HT1080 (cell line): ENCODE measurements at regions not wholly inside any gene's neighbourhood (a gene's known extent, or its start where the extent isn't known, plus 50 kb on each side); places are given as distances from the start of the nearest gene placed in this dataset.

ENCODE experiments used
- DNase-seq: peaks from one replicate; pipeline ENCODE4 v3.0.0-alpha.2; 2015; ENCODE audit warnings: low read depth

DNA sequence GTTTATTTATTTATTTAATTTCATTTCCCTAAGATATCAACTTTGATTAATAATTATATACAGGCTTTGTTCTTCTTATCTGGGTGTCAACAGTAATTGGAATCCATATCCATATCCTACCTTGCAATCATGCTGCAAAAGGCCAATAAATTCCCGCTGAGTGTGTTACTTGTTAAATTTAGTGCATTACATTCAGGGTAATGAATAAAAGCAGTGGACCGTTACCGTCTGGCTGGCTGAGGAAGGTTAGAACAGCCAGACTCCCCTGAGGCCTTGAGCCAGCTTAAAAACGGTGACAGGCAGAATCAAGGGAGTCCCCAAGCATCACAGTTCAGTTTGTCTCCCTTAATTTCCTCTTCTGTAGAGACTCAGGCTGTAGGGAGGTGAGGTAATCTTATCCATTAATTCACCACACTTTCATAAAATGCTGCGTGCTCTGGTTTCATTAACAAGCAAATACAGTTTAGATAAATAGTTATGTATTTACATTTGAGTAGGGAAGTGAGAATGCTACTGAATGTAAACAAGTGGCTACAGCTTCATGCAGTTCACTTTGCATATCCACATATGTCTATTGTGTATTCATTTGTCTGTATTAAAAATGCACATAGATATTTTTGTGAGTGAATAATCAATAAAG lies 888.2 kb upstream of the CXADR start:
- DNase-seq = no peak

- no peak for DNase-seq
These were observed 887.4 kb upstream of the CXADR start for GRCh38 chr21:16625491-16625890.

DNA sequence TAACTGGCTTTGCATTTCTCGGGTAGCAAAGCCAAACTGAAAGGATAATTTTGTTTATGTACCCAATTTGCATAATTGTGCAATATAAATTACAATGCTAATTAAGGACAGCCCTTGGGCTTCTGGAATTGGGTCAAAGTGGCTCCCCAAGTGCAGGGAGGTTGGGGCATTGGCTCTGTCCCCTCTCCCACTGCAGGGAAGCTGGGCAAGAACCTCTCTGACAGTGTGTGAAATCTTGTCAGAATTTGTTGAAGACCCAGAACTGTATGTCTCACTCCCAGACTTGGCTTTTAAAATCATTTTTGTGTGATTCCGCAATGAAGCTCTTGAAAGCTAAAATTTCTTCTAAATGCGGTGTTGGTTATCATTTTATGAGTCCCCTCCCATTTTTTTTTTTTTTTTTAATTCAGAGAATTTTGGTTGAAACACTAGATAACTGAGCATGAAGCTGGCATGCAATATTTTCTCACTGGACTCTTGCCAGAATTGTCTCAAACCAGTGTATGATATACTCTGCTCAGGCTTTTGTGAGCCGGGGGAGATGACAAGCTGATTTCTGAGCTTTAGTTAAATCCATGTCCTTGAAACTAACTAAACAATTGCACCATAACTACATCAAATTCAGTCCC lies 878.9 kb upstream of the CXADR start:
- DNase-seq = no peak

GRCh38 chr21:16634515-16634914 lies 878.3 kb upstream of the CXADR start:
- DNase-seq = no peak

GRCh38 chr21:16640297-16641027 lies 872.4 kb upstream of the CXADR start:
- DNase-seq = no peak

- no peak for DNase-seq
These were observed 870.5 kb upstream of the CXADR start for GRCh38 chr21:16642353-16642752.

- no peak for DNase-seq
These were observed 868.2 kb upstream of the CXADR start for GRCh38 chr21:16644685-16645084.

- no peak for DNase-seq
These were observed 862.0 kb upstream of the CXADR start for GRCh38 chr21:16650714-16651366.

GRCh38 chr21:16651956-16652355 lies 860.9 kb upstream of the CXADR start:
- DNase-seq = no peak

DNA sequence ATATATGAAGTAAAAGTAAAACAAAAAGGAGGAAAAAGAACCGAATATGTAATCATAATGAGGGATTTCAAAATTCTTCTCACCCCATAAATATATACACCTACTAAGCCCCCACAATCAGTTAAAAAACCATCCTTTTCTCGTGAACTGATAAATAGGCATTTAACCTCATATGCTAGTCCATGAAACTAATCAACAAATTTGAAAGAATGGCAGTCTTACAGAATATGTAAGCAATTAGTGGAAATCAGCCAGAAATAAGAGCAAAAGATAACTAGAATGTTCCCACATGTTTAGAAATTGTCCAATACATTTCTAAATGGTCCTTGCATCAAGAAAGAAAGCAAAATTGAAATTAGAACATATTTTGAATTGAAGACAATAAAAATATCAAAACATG lies 849.4 kb upstream of the CXADR start:
- DNase-seq = no peak

DNA sequence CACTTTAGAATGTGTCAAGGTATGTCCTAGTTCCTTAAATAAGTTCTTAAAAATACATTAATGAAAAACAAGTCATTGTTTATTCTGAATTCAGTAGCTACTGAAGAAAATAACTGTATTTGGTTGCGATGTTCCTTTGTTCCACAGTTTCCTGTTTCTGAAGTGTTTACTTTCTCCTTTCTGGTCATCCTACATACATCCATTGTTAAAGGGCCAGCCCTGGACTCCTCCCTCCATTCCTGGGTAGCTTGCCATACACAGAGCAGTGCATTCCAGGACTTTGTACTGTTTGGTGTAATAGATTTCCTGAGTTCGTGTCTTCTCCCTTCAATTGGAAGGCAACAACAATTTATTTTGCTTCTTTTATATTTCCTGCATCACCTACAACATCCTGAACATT lies 845.4 kb upstream of the CXADR start:
- no peak for DNase-seq

DNA sequence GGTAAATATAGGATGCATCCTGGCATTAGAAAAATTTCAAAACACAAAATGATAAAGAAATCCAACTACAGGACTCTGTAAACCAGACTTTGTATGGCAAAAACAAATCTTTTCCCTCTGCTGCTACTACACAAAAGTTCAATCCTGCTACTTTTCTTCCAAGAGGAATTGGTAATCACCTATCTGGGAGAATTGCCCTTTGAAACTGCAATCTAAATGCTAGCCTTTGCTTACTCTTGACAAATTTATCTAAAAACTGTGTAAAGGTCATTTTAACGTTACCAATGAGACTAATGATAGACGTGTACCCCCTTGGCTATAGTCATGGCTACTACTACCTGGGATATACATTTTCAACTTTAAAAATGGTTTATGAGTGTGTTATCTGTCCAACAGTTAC lies 837.9 kb upstream of the CXADR start:
- no peak for DNase-seq

DNA sequence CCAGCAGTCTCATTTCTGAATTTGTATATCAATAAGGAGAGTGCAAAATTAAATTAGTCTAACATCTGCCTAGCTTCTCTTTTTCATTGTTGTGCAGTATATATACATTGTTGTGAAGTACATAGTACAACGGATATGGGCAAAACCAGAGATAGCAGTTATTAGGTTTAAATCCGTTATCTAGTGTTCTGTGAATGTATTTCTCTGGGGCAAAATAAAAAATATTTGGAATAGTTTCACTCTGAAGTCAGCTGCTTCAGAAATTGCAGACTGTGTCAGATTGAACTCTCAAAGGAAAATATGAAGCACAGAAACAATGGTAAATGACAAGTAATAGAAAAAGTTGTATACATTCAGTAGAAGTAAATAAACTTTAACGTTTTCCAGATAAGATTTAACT lies 836.5 kb upstream of the CXADR start:
- DNase-seq = no peak

DNA sequence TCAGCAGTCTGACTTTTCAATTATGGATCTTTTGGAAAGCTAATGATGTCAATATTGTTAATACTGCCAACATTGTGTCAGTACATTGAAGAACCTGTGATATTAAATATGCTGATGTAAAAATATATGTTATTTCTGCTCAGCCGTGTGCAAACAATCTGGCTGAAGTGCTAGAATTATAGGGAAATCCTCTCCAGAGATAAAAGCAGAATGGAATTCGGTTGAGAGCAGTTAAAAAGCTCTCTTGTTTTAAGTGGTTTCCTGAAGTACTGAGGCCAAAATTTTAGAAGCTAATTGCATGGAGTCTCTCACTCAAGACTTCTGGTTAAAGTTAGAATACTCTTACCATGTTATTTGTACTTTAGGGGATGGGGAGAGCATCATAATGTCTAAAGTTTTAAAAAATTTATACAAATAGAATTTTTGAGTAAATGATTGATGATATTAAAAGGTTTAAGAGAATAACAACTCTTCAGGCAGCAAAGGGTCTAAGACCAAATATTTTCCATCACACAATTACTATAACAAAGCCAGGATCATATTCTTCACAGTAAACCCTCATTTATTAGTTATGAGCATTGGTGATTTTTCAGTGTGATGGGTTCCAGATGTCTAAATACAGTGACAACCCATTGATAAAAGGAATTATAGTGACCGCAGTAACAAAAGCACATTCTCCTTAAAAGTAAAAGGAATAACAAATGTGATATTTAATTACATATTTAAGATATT lies 834.2 kb upstream of the CXADR start:
- DNase-seq = no peak

DNA sequence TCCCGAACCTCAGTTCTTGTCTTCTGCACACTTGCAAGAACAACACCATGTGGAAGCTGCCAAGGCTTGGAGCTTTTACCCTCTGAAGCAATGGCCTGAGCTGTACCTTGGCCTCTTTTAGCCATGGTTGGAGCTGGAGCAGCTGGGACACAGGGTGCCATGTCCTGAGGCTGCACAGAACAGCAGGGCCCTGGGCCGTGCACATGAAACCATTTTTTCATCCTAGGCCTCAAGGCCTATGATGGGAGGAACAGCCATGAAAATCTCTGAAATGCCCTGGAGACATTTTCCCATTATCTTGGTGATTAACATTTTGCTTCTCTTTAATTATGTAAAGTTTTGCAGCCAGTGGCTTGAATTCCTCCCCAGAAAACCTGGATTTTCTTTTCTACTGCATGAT lies 817.8 kb upstream of the CXADR start:
- no peak for DNase-seq

DNA sequence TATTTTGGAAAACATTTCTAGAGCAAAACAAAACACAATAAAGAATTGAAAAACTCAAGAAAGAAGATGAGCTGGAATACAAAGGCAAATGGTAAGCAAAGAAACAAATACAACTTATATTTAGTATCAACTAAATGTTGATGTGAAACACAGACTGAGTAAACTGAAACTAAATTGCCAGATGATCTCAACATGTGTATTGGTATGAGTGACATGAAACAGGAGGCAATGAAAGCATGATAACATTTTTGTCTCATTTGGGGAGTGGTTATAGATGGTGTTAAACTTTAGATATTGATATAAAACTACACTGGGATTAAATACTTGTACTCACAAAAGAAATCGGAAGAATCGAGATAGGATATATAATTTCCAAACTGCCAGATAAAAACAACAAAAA lies 805.6 kb upstream of the CXADR start:
- no peak for DNase-seq

DNA sequence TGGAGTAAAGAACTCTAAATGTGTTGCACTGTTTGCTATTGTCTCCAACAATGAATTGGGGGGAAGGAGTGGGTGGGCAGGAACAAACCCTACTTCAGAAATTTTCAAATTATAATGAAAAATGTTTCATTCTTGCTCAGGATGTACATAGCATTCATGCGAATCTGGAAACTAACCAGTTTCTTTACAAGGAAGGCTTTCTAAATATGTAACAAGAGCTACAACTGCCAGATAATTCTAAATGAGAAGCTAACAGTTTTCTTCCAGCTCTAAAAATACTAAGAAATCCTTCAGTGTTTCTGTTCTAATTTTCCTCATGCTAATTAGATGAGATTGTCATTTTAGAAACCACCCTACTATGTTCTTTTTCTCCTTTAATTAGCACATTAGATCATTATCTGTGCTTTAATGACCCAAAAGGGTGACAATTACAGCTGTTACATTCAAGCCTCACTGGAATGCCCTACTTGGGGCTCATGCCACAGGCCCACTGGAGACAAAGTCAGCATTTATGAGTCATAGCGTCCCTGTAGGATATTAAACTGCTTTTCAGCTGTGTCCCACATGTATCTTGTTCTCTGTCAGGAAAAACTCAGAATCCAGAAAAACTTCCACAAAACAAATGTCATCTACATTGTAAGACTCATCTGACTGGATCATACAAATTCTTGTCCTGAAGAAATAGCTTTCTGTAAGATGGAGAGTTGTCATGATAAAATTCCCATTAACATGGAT lies 804.6 kb upstream of the CXADR start:
- no peak for DNase-seq

DNA sequence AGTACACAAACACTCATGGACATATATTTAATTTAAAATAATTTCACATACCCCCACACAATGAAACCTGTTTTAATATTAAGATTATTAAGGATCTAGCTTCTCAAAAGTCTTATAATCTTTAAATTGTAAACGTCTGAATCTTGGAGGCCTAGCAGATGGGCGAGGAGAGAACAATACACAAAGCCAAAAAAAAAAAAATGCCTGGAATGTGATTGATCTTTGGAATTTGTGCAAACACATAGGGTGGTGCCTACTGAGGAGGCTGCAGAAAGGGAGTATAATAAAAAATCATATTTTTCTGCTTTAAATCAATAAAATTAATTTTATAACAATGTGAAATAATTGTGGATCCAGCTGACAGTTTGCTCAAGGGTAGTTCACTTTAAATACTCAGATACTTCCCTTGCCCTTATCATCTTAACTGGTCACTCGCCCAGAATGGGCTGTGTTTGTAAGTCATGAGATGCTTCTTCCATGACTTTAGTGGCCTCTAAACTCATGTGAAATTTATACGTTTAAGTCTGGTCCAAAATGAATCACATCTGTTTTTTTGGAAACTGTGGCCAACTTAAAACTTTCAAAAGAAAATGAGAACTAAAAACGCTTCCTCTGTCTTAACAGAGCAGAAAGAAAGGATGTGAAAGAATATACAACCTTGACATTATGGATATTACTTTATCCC lies 802.8 kb upstream of the CXADR start:
- DNase-seq = no peak

GRCh38 chr21:16711757-16712156 lies 801.1 kb upstream of the CXADR start:
- DNase-seq = no peak

DNA sequence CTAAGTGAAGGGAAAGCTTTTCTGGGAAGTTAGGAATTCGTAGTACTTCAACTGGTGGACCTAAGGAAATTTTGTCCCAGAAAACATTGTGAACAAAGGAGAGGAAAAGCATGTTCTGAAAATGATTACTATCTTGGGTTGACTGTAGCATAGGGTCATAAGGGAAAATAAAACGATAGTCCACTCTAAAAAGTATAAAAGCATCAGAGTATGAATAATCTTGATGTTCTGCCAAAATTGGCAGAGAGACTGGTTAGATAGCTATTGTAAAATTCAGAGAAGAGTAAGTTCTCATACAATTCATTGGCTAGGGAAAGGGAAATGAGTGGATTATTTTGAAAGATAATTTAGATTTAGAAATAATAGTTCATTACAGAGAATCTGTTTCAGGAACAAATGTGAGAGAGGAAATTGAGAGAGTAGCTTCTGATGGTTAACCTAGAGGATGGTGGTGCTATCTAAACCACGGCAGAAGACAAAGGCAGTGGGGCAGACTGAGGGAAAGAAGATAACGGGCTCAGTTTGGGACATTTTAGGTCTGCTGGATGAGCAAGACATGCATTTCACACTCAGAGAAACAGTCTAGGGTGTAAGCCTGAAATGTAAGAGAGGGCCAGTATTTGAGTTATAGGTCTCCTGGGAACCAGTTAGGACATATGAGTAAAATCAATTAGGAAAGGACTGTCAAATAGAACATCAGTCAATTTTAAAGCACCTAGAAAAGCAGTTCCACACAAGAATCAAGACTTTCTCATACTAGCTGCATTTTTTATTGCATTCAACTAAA lies 799.3 kb upstream of the CXADR start:
- no peak for DNase-seq
